Endothelial cell of umbilical vein (primary cell): ENCODE measurements at regions not wholly inside any gene's neighbourhood (a gene's known extent, or its start where the extent isn't known, plus 50 kb on each side); places are given as distances from the start of the nearest gene placed in this dataset.
"Not testable (repeated sequence)": the region's sequence is repeated elsewhere in the genome, so short reads cannot be mapped to it uniquely, and the experiment has no call there.

Experiments
- BruUV-seq: library from RNA; stranded (reverse); fragments of 400-500 nt; replicated peaks from 2 replicates; lab custom pipeline; 2021; lab: Mats Ljungman, UMichigan
- CTCF ChIA-PET: fragments of 300-600, 350-600 bp; sonication (Branson Sonifier 250); formaldehyde crosslinking; loops from one replicate; lab custom pipeline; 2021; ENCODE audit warnings: antibody characterized with exemption, inconsistent platforms; lab: Charles Lee
- POLR2A ChIA-PET: fragments of 300-600, 350-600 bp; sonication (Branson Sonifier 250); formaldehyde crosslinking; loops from one replicate; lab custom pipeline; 2021; ENCODE audit warnings: antibody characterized with exemption, inconsistent platforms; lab: Charles Lee
- DNase-seq: peaks from one replicate; pipeline ENCODE4 v3.0.0-alpha.2; 2011; ENCODE audit warnings: low read depth, low spot score
- FAIRE-seq: peaks from 2 replicates; lab custom pipeline; 2011; peaks lifted over from hg19 to GRCh38; lab: Jason Lieb, UNC
- H2AFZ ChIP-seq: 2 replicates; pipeline ENCODE4 v1.6.0; 2012; ENCODE audit warnings: low read depth, low read length, control low read depth, inconsistent platforms
- H3K27ac ChIP-seq: 2 replicates; pipeline ENCODE4 v1.5.1; 2011; ENCODE audit warnings: low read depth, mild to moderate bottlenecking, control low read depth, low read length, moderate library complexity; ENCODE audit not compliant: insufficient read depth
- H3K27me3 ChIP-seq, 2 experiments: 2 replicates each; pipeline versions ENCODE4 v1.6.0 to v1.6.1; 2011; ENCODE audit warnings: low read length in 2 of 2, mixed read lengths in 1 of 2; ENCODE audit not compliant: control insufficient read depth in 2 of 2, insufficient read depth in 2 of 2
- H3K36me3 ChIP-seq, 2 experiments: 2 replicates in 1 of 2; 3 replicates in 1 of 2; pipeline ENCODE4 v1.5.1; 2011; ENCODE audit warnings: low read length in 2 of 2, mild to moderate bottlenecking in 1 of 2, moderate library complexity in 1 of 2; ENCODE audit not compliant: control insufficient read depth in 2 of 2, insufficient read depth in 2 of 2; ENCODE audit errors: extremely low read depth in 1 of 2
- H3K4me1 ChIP-seq: 3 replicates; pipeline ENCODE4 v1.5.1; 2011; ENCODE audit warnings: mild to moderate bottlenecking, low read length; ENCODE audit not compliant: control insufficient read depth, insufficient read depth; ENCODE audit errors: extremely low read depth
- H3K4me2 ChIP-seq: 2 replicates; pipeline ENCODE4 v1.6.1; 2011; ENCODE audit warnings: low read length, control low read depth, mixed read lengths; ENCODE audit not compliant: insufficient read depth
- H3K4me3 ChIP-seq, 3 experiments: fragments of 200-600 bp in 1 of 3; sonication (generic), shearing (Covaris generic) in 1 of 3; replicated peaks in 1 of 3; 2 replicates each; pipeline ENCODE4 v1.5.1; 2011 to 2016; ENCODE audit warnings: control low read depth in 3 of 3, low read length in 3 of 3, mild to moderate bottlenecking in 2 of 3, inconsistent platforms in 1 of 3, low read depth in 1 of 3, moderate library complexity in 1 of 3; ENCODE audit not compliant: insufficient read depth in 1 of 3
- H3K79me2 ChIP-seq: 2 replicates; pipeline ENCODE4 v1.6.0; 2012; ENCODE audit warnings: low read length, inconsistent platforms; ENCODE audit not compliant: control insufficient read depth, insufficient read depth
- H3K9ac ChIP-seq: replicated peaks from 2 replicates; pipeline ENCODE3; 2011; ENCODE audit warnings: low read length, control low read depth; ENCODE audit not compliant: insufficient read depth; ENCODE audit errors: extremely low read depth
- H3K9me1 ChIP-seq: replicated peaks from 3 replicates; pipeline ENCODE4 v1.6.0; 2011; ENCODE audit warnings: mild to moderate bottlenecking, low read length; ENCODE audit not compliant: control insufficient read depth, insufficient read depth; ENCODE audit errors: extremely low read depth
- H3K9me3 ChIP-seq: replicated peaks from 2 replicates; pipeline ENCODE4 v1.5.1; 2012; ENCODE audit warnings: low read length, inconsistent platforms; ENCODE audit not compliant: control insufficient read depth, insufficient read depth
- H4K20me1 ChIP-seq: replicated peaks from 2 replicates; pipeline ENCODE3; 2011; ENCODE audit warnings: mild to moderate bottlenecking, low read length; ENCODE audit not compliant: control insufficient read depth, insufficient read depth; ENCODE audit errors: extremely low read depth
- EZH2 ChIP-seq: IDR thresholded peaks from 2 replicates; pipeline ENCODE4 v1.6.1; 2012; ENCODE audit warnings: borderline replicate concordance, low read depth, mild to moderate bottlenecking, moderate library complexity, low read length, inconsistent platforms; ENCODE audit not compliant: severe bottlenecking
- FOS ChIP-seq: IDR thresholded peaks from 2 replicates; pipeline ENCODE4 v1.6.1; 2011; ENCODE audit warnings: mild to moderate bottlenecking, low read length, moderate library complexity, borderline replicate concordance; ENCODE audit not compliant: insufficient read depth
- GATA2 ChIP-seq: IDR thresholded peaks from 2 replicates; pipeline ENCODE4 v1.7.0; 2011; ENCODE audit warnings: low read depth, mild to moderate bottlenecking, moderate library complexity, mixed read lengths, low read length; ENCODE audit not compliant: insufficient read length, insufficient read depth
- JUN ChIP-seq: IDR thresholded peaks from 2 replicates; pipeline ENCODE4 v1.6.1; 2011; ENCODE audit warnings: borderline replicate concordance, low read depth; ENCODE audit not compliant: insufficient read length, insufficient read depth
- MYC ChIP-seq: IDR thresholded peaks from one replicate; pipeline ENCODE4 v1.6.1; 2011; ENCODE audit warnings: mild to moderate bottlenecking, low read depth, low read length
- POLR2A ChIP-seq: IDR thresholded peaks from 2 replicates; pipeline ENCODE4 v1.6.1; 2012; ENCODE audit warnings: low read depth, mild to moderate bottlenecking, control low read depth, low read length
- POLR2AphosphoS5 ChIP-seq: IDR thresholded peaks from 2 replicates; pipeline ENCODE4 v1.6.1; 2012; ENCODE audit warnings: low read depth, mild to moderate bottlenecking, control low read depth, low read length, moderate library complexity; ENCODE audit not compliant: insufficient read depth
- dilution Hi-C: fragments of 300-500 bp; cut with MboI; formaldehyde crosslinking; loops from one replicate; pipeline ENCODE4 v1.15.0; 2019; ENCODE audit warnings: low sequenced_read_pairs; ENCODE audit not compliant: extremely low pct_ligation_motif_present
- intact Hi-C: fragments of 100-400 bp; cut with micrococcal nuclease; formaldehyde crosslinking; loops from one replicate; pipeline ENCODE4 v1.10.0; 2022
- TF ChIP-seq, protein P1 (sequence below), 2 donors: IDR thresholded peaks; 1 replicate in 1 of 2; 2 replicates in 1 of 2; pipeline ENCODE4 v1.5.1; 2011; ENCODE audit warnings: low read length in 2 of 2, mild to moderate bottlenecking in 2 of 2, moderate library complexity in 2 of 2, control low read depth in 1 of 2, inconsistent platforms in 1 of 2, low read depth in 1 of 2; ENCODE audit not compliant: insufficient read depth in 1 of 2; ENCODE audit errors: extremely low read depth in 1 of 2
- TF ChIP-seq, protein P2 (sequence below): IDR thresholded peaks from 2 replicates; pipeline ENCODE4 v1.6.1; 2011; ENCODE audit not compliant: insufficient read depth, insufficient read length

DNA sequence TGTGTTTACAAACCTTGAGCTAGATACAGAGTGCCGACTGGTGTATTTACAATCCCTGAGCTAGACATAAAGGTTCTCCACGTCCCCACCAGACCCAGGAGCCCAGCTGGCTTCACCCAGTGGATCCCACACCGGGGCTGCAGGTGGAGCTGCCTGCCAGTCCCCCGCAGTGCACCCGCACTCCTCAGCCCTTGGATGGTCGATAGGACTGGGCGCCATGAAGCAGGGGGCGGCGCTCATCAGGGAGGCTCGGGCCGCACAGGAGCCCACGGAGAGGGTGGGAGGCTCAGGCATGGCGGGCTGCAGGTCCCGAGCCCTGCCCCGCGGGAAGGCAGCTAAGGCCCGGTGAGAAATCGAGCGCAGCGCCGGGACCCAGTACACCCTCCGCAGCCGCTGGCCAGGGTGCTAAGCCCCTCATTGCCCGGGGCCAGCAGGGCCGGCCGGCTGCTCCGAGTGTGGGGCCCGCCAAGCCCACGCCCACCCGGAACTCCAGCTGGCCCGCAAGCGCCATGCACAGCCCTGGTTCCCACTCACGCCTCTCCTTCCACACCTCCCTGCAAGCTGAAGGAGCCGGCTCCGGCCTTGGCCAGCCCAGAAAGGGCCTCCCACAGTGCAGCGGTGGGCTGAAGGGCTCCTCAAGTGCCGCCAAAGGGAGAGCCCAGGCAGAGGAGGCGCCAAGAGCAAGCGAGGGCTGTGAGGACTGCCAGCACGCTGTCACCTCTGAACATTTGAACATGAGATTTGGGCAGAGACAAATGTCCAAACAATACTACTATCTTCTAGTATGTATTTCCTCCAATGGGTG lies 1820.7 kb downstream of the NCAM2 start:
- H3K4me3 ChIP-seq, DNase-seq, H3K4me1 ChIP-seq, H3K79me2 ChIP-seq, H2AFZ ChIP-seq, H3K36me3 ChIP-seq, H3K27ac ChIP-seq, H3K9me3 ChIP-seq, intact Hi-C loops, POLR2A ChIA-PET, BruUV-seq, H3K9ac ChIP-seq, FAIRE-seq, CTCF ChIA-PET, H3K4me2 ChIP-seq, H4K20me1 ChIP-seq, dilution Hi-C loops, H3K27me3 ChIP-seq, H3K9me1 ChIP-seq: not testable (repeated sequence)

DNA sequence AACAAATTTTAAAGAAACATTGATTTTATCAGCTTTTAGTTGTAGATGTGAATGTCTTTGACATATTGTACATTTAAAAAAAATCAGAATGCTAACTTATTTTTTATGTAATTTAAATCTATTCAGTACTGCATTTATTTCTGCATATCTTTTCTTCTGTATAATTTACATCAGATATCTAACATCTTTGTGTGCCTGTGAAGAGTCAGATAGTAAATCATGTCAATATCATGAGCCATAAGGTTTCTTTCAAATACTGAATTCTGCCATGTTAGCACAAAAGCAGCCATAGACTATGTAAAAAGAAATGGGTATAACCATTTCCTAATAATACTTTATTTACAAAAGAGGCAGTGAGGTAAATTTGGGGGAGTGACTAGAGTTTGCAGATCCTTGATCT lies 1829.2 kb downstream of the NCAM2 start:
- H3K36me3 ChIP-seq = no peaks in the 10 kb centered on the region
- dilution Hi-C loops = no loop called here
- BruUV-seq = no TSS peak
- H3K9me3 ChIP-seq = no peaks in the 10 kb centered on the region
- H3K9ac ChIP-seq = no peak overlapping the region
- no peak overlapping the region for H3K4me3 ChIP-seq
- H3K4me2 ChIP-seq = no peak overlapping the region
- H3K27ac ChIP-seq = no peak overlapping the region
- H2AFZ ChIP-seq = no peak overlapping the region
- intact Hi-C loops = no loop called here
- no peaks in the 10 kb centered on the region for H3K9me1 ChIP-seq
- CTCF ChIA-PET = no interaction called here
- no peak for FAIRE-seq
- H3K79me2 ChIP-seq = no peaks in the 10 kb centered on the region
- TF ChIP-seq POLR2AphosphoS5 = no peak
- no peak for TF ChIP-seq JUN
- TF ChIP-seq, protein P1, sequence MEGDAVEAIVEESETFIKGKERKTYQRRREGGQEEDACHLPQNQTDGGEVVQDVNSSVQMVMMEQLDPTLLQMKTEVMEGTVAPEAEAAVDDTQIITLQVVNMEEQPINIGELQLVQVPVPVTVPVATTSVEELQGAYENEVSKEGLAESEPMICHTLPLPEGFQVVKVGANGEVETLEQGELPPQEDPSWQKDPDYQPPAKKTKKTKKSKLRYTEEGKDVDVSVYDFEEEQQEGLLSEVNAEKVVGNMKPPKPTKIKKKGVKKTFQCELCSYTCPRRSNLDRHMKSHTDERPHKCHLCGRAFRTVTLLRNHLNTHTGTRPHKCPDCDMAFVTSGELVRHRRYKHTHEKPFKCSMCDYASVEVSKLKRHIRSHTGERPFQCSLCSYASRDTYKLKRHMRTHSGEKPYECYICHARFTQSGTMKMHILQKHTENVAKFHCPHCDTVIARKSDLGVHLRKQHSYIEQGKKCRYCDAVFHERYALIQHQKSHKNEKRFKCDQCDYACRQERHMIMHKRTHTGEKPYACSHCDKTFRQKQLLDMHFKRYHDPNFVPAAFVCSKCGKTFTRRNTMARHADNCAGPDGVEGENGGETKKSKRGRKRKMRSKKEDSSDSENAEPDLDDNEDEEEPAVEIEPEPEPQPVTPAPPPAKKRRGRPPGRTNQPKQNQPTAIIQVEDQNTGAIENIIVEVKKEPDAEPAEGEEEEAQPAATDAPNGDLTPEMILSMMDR (IDR thresholded peaks at IDR 0.05; ENCODE audit: extremely low read depth in 1 of 2, insufficient read depth in 1 of 2, low read depth in 1 of 2, low read length in 2 of 2) = no peak
- no peak for TF ChIP-seq POLR2A
- no peak for TF ChIP-seq FOS
- TF ChIP-seq EZH2 = no peak
- no peak for TF ChIP-seq GATA2
- TF ChIP-seq, protein P2, sequence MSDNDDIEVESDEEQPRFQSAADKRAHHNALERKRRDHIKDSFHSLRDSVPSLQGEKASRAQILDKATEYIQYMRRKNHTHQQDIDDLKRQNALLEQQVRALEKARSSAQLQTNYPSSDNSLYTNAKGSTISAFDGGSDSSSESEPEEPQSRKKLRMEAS = no peak
- no peak for TF ChIP-seq MYC
- no peaks in the 10 kb centered on the region for H3K4me1 ChIP-seq
- POLR2A ChIA-PET = no interaction called here
- H3K27me3 ChIP-seq = no peaks in the 10 kb centered on the region
- H4K20me1 ChIP-seq = no peaks in the 10 kb centered on the region
- no peak for DNase-seq
